Thyroid gland (tissue), 4 donors: ENCODE measurements at regions not wholly inside any gene's neighbourhood (a gene's known extent, or its start where the extent isn't known, plus 50 kb on each side); places are given as distances from the start of the nearest gene placed in this dataset.

Experiments used
- DNase-seq, 2 donors: peaks; one replicate each; pipeline ENCODE4 v3.0.0-alpha.2; 2019
- H3K27ac ChIP-seq, 3 donors: fragments of 200-600 bp; sonication (generic); 1 replicate in 2 of 3; 2 replicates in 1 of 3; pipeline ENCODE4 v1.5.1; 2016 to 2019; ENCODE audit warnings: mild to moderate bottlenecking in 1 of 3, moderate library complexity in 1 of 3
- H3K27me3 ChIP-seq: fragments of 200-600 bp; sonication (generic); one replicate; pipeline ENCODE4 v1.5.1; 2019
- H3K36me3 ChIP-seq, 2 donors: fragments of 200-600 bp; sonication (generic); one replicate each; pipeline ENCODE4 v1.5.1; 2016 to 2019
- H3K4me1 ChIP-seq, 2 donors: fragments of 200-600 bp; sonication (generic); one replicate each; pipeline ENCODE4 v1.5.1; 2017 to 2019
- H3K4me3 ChIP-seq, 3 donors: fragments of 200-600 bp; sonication (generic); replicated peaks in 1 of 3; 1 replicate in 2 of 3; 2 replicates in 1 of 3; pipeline ENCODE4 v1.5.1; 2016; ENCODE audit warnings: mild to moderate bottlenecking in 1 of 3
- H3K9me3 ChIP-seq: fragments of 200-600 bp; sonication (generic); one replicate; pipeline ENCODE4 v1.5.1; 2017
- CTCF ChIP-seq, 6 experiments: fragments of 200-600 bp in 3 of 6; fragments of 450-650 bp in 3 of 6; sonication (generic) in 3 of 6; IDR thresholded peaks; one replicate each; pipeline ENCODE4 v1.5.1; 2016 to 2019; ENCODE audit warnings: antibody characterized with exemption in 6 of 6, mild to moderate bottlenecking in 2 of 6, inconsistent platforms in 1 of 6, moderate library complexity in 1 of 6
- POLR2A ChIP-seq, 2 donors: fragments of 450-650 bp; IDR thresholded peaks; one replicate each; pipeline ENCODE4 v1.6.1; 2017; ENCODE audit warnings: antibody characterized with exemption in 2 of 2, mild to moderate bottlenecking in 2 of 2, moderate library complexity in 1 of 2
- WGBS, 2 donors: methylation state at CpG; one replicate each; pipeline ENCODE4 v1.1.5; 2017; 5-methylcytosine and 5-hydroxymethylcytosine counted together
- intact Hi-C: fragments of 100-400 bp; cut with DNase I; formaldehyde crosslinking; loops from one replicate; pipeline ENCODE4 v1.15.1; 2023

- Histone ChIP-seq H3K27me3 (no peaks in the 10 kb centered on the region), H3K9me3 (no peaks in the 10 kb centered on the region), H3K4me1 (peaks cover 4 to 14% of the 10 kb centered on the region in 2 donors), H3K36me3 (no peaks in the 10 kb centered on the region), H3K27ac (peak overlapping the region in 1 of 3 donors; percentile 27), H3K4me3 (no peak overlapping the region)
- TF ChIP-seq POLR2A (IDR thresholded peaks at IDR 0.05) (no peak), CTCF (IDR thresholded peaks at IDR 0.05) (no peak)
- intact Hi-C loops: loop anchor here (2.0 to 10.0 kb wide), 2 partner anchors 157 to 535 kb away; no protein-coding TSS in a partner anchor
- WGBS, 2 donors: 26 to 53% methylated on average over 2 of the region's 2 CpGs
- no peak for DNase-seq
Observed at GRCh38 chr2:64329848-64330247, 124.1 kb upstream of the LGALSL start.

- H3K36me3 ChIP-seq: no peaks in the 10 kb centered on the region
Observed at GRCh38 chr2:64330281-64331113, 123.5 kb upstream of the LGALSL start.

GRCh38 chr2:64331114-64331645 is 122.8 kb upstream of the LGALSL start:
- intact Hi-C loops: loop anchor here (2.0 kb wide), 1 partner anchor 156 kb away; no protein-coding TSS in a partner anchor
- H3K27me3 ChIP-seq: no peaks in the 10 kb centered on the region
- WGBS, 2 donors: 28 to 34% methylated on average over 6 of the region's 6 CpGs

More at GRCh38 chr2:64330281-64331113, 123.5 kb upstream of the LGALSL start:
- DNase-seq: peak; percentile 72 to 84
- peak overlapping the region in 2 of 3 donors; percentile 27 to 53 for H3K27ac ChIP-seq
- WGBS, 2 donors: 17 to 19% methylated on average over 10 of the region's 10 CpGs
- no peak overlapping the region for H3K4me3 ChIP-seq
- H3K9me3 ChIP-seq: no peaks in the 10 kb centered on the region
- intact Hi-C loops: loop anchor here (2.0 kb wide), 1 partner anchor 156 kb away; no protein-coding TSS in a partner anchor
- no peaks in the 10 kb centered on the region for H3K27me3 ChIP-seq
- peaks cover 4 to 14% of the 10 kb centered on the region in 2 donors for H3K4me1 ChIP-seq
- TF ChIP-seq POLR2A (IDR thresholded peaks at IDR 0.05) (no peak), CTCF (IDR thresholded peaks at IDR 0.05) (peak; percentile 84 to 96 (median 88))

GRCh38 chr2:64331849-64332699 is 121.9 kb upstream of the LGALSL start:
- Histone ChIP-seq H3K9me3 (no peaks in the 10 kb centered on the region), H3K4me3 (no peak overlapping the region), H3K27ac (no peak overlapping the region), H3K36me3 (no peaks in the 10 kb centered on the region), H3K4me1 (peaks cover 4 to 14% of the 10 kb centered on the region in 2 donors), H3K27me3 (no peaks in the 10 kb centered on the region)
- TF ChIP-seq POLR2A (IDR thresholded peaks at IDR 0.05) (no peak), CTCF (IDR thresholded peaks at IDR 0.05) (no peak)
- DNase-seq: no peak
- WGBS, 2 donors: 75 to 83% methylated on average over 8 of the region's 8 CpGs
- intact Hi-C loops: loop anchor here (2.0 kb wide), 1 partner anchor 155 kb away; no protein-coding TSS in a partner anchor

More at GRCh38 chr2:64331114-64331645, 122.8 kb upstream of the LGALSL start:
- Histone ChIP-seq H3K27ac (peak overlapping the region in 2 of 3 donors; percentile 27 to 53), H3K4me1 (peaks cover 4 to 14% of the 10 kb centered on the region in 2 donors), H3K4me3 (no peak overlapping the region), H3K36me3 (no peaks in the 10 kb centered on the region), H3K9me3 (no peaks in the 10 kb centered on the region)
- no peak for DNase-seq
- no peak for TF ChIP-seq POLR2A (IDR thresholded peaks at IDR 0.05)
- TF ChIP-seq CTCF (IDR thresholded peaks at IDR 0.05): no peak
